ENCODE measurements at regions not wholly inside any gene's neighbourhood (a gene's known extent, or its start where the extent isn't known, plus 50 kb on each side); places are given as distances from the start of the nearest gene placed in this dataset.
"Not testable (repeated sequence)": the region's sequence is repeated elsewhere in the genome, so short reads cannot be mapped to it uniquely, and the experiment has no call there.

GRCh38 chr14:40119765-40120164 lies 687.5 kb upstream of the FBXO33 start:
- no peak for DNase-seq (ENCODE audit: low spot score)

- DNase-seq (ENCODE audit: low spot score) = no peak
These were observed 687.1 kb upstream of the FBXO33 start for GRCh38 chr14:40119321-40119720.

GRCh38 chr14:40115583-40115982 lies 683.4 kb upstream of the FBXO33 start:
- no peak for DNase-seq (ENCODE audit: low spot score)

- DNase-seq (ENCODE audit: low spot score) = no peak
These were observed 681.4 kb upstream of the FBXO33 start for GRCh38 chr14:40113671-40114070.

GRCh38 chr14:40100544-40101196 lies 668.4 kb upstream of the FBXO33 start:
- no peak for DNase-seq (ENCODE audit: low spot score)

- DNase-seq (ENCODE audit: low spot score) = no peak
These were observed 667.1 kb upstream of the FBXO33 start for GRCh38 chr14:40099316-40099715.

GRCh38 chr14:40098468-40098867 lies 666.2 kb upstream of the FBXO33 start:
- no peak for DNase-seq (ENCODE audit: low spot score)

- DNase-seq (ENCODE audit: low spot score) = no peak
These were observed 664.7 kb upstream of the FBXO33 start for GRCh38 chr14:40096968-40097367.

GRCh38 chr14:40093800-40094199 lies 661.6 kb upstream of the FBXO33 start:
- no peak for DNase-seq (ENCODE audit: low spot score)

GRCh38 chr14:40074169-40074568 lies 641.9 kb upstream of the FBXO33 start:
- no peak for DNase-seq (ENCODE audit: low spot score)

GRCh38 chr14:40072175-40072574 lies 639.9 kb upstream of the FBXO33 start:
- no peak for DNase-seq (ENCODE audit: low spot score)

- DNase-seq (ENCODE audit: low spot score) = no peak
These were observed 627.0 kb upstream of the FBXO33 start for GRCh38 chr14:40058901-40059897.

GRCh38 chr14:40053416-40053815 lies 621.2 kb upstream of the FBXO33 start:
- DNase-seq (ENCODE audit: low spot score) = no peak

- DNase-seq (ENCODE audit: low spot score) = no peak
These were observed 596.8 kb upstream of the FBXO33 start for GRCh38 chr14:40028991-40029390.

- no peak for DNase-seq (ENCODE audit: low spot score)
These were observed 592.9 kb upstream of the FBXO33 start for GRCh38 chr14:40025101-40025500.

- no peak for DNase-seq (ENCODE audit: low spot score)
These were observed 578.7 kb upstream of the FBXO33 start for GRCh38 chr14:40010961-40011360.

- DNase-seq (ENCODE audit: low spot score) = no peak
These were observed 577.5 kb upstream of the FBXO33 start for GRCh38 chr14:40009771-40010170.

GRCh38 chr14:40008345-40008744 lies 576.1 kb upstream of the FBXO33 start:
- DNase-seq (ENCODE audit: low spot score) = not testable (repeated sequence)

GRCh38 chr14:40004871-40005500 lies 572.8 kb upstream of the FBXO33 start:
- no peak for DNase-seq (ENCODE audit: low spot score)

GRCh38 chr14:40003773-40004172 lies 571.5 kb upstream of the FBXO33 start:
- DNase-seq (ENCODE audit: low spot score) = no peak

GRCh38 chr14:39998854-39999253 lies 566.6 kb upstream of the FBXO33 start:
- DNase-seq (ENCODE audit: low spot score) = no peak

GRCh38 chr14:39998114-39998513 lies 565.9 kb upstream of the FBXO33 start:
- no peak for DNase-seq (ENCODE audit: low spot score)

- no peak for DNase-seq (ENCODE audit: low spot score)
These were observed 558.8 kb upstream of the FBXO33 start for GRCh38 chr14:39991041-39991440.
